Globus pallidus (tissue), 1 donor: ENCODE measurements at regions not wholly inside any gene's neighbourhood (a gene's known extent, or its start where the extent isn't known, plus 50 kb on each side); places are given as distances from the start of the nearest gene placed in this dataset.

ENCODE experiments used
- DNase-seq: peaks from one replicate; pipeline ENCODE4 v3.0.0-alpha.2; 2015; ENCODE audit warnings: low spot score

DNA sequence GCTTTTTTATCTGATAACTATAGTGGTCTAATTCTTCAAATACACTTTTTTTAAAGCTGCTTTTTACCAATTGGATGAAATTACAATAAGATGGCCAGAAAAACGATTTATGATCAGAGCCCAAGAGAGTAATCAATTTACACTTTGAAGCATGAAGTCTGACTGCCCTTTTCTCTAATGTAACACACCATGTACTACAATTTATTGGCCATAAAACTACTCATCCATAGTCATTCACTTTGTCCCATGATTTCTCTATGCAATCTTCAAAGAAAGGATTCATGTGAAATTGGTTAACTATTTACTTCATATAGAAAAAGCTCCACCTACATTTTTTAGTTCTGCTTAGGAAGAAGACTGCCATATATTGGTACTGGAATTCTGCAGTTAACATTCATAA lies 73.6 kb upstream of the CAST start:
- DNase-seq = no peak

DNA sequence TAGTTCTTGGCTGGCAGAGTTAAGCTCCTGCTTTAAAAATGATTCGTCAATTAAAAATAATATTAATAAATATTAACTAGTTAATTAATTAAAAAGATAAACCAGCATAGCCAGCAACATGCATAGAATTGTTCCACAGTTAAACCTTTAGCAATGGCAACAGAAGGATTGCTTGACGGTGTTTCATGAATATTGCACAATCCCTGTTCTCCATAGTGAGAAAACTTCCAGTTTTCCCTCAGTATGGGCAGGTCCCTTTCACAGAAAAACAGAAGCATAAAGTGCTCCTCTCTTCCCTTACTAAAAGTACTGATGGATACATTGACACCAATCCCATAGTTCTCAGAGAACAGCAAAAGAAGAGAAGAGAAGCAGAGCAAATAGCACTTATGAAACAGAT lies 71.4 kb upstream of the CAST start:
- DNase-seq = no peak

GRCh38 chr5:96595300-96596090 lies 66.7 kb upstream of the CAST start:
- DNase-seq = no peak

- DNase-seq = no peak
These were observed 64.6 kb upstream of the CAST start for GRCh38 chr5:96597438-96598020.

GRCh38 chr5:96601200-96601599 lies 61.0 kb upstream of the CAST start:
- DNase-seq = no peak

DNA sequence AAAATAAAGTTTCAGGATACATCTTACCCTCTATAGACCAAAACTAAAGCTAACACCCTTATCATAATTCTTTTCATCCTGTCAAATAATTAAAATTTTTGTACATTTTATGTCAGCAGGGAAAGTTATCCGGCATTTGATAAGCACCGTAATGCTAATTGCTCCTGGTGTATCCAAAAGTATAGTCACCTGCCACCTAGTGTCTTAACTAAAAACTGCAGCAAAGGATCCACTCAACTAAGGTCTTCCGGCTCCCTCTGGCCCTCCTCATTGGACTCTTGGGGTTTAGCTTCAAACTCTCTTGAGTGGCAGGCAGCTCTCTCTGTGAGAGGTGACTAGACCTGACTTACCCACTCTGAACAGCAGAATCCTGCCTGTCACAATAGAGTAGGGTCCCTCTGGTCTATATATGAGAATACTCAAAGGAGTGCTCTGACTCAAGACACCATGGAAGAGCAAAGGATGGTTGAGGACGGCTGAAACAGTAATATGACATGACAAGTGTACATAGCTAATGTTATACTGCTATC lies 60.4 kb upstream of the CAST start:
- peak; percentile 60 for DNase-seq

- DNase-seq = no peak
These were observed 59.4 kb upstream of the CAST start for GRCh38 chr5:96602776-96603175.

- no peak for DNase-seq
These were observed 56.9 kb upstream of the CAST start for GRCh38 chr5:96605144-96605837.

DNA sequence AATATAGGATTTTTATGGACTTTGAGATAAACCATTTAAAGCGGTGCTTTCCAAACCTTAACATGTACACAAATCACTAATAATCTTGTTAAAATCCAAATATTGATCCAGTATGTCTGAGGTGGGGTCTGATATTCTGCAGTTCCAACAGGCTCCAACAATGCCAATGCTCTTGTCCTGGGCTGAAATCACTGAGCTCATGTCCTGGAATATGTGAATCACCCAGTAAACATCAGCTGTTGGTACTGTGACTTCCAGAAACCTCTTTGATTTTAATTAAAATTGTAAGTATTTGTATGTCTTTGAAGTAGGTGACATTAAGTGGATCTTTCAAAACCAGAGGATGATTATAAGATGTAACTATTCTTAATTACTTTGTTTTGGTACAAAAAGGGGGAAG lies 52.8 kb upstream of the CAST start:
- DNase-seq = no peak

GRCh38 chr5:96610747-96611146 lies 51.4 kb upstream of the CAST start:
- no peak for DNase-seq

DNA sequence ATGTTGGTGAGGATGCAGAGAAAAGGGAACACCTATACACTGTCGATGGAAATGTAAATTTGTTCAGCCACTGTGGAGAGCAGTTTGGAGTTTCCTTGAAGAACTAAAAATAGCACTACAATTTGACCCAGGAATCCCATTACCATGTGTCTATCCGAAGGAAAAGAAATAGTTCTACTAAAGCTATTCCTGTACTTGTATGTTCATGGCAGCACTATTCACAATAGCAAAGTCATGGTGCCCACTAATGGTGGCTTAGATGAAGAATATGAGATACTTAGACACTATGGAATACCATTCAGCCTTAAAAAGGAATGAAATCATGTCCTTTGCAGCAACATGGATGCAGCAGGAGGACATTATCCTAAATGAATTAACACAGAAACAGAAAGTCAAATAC lies 50.2 kb upstream of the CAST start:
- no peak for DNase-seq
